ENCODE measurements at regions not wholly inside any gene's neighbourhood (a gene's known extent, or its start where the extent isn't known, plus 50 kb on each side); places are given as distances from the start of the nearest gene placed in this dataset.

DNA sequence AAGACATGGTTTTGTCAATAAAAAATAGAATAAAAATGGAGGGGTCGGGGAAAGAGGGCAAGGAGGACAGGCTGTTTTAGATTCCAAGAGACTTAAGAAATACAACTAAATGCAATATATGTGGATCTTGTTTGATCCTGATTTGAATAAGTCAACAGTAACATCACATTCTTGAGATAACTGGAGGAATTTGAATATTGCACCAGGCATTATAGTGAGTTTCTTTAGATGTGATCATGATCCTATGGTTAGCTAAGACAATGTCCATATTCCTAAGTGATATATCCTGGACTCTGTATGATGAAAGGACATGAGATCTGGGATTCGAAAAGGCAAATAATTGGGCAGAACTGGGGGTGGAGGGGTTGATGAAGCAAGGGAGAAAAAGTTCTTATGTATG is 311.8 kb downstream of the PLPP3 start:
- TF ChIP-seq, protein P1, sequence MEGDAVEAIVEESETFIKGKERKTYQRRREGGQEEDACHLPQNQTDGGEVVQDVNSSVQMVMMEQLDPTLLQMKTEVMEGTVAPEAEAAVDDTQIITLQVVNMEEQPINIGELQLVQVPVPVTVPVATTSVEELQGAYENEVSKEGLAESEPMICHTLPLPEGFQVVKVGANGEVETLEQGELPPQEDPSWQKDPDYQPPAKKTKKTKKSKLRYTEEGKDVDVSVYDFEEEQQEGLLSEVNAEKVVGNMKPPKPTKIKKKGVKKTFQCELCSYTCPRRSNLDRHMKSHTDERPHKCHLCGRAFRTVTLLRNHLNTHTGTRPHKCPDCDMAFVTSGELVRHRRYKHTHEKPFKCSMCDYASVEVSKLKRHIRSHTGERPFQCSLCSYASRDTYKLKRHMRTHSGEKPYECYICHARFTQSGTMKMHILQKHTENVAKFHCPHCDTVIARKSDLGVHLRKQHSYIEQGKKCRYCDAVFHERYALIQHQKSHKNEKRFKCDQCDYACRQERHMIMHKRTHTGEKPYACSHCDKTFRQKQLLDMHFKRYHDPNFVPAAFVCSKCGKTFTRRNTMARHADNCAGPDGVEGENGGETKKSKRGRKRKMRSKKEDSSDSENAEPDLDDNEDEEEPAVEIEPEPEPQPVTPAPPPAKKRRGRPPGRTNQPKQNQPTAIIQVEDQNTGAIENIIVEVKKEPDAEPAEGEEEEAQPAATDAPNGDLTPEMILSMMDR (IDR thresholded peaks at IDR 0.05; ENCODE audit: low read length), result no peak
- TF ChIP-seq EZH2 (IDR thresholded peaks at IDR 0.05; ENCODE audit: borderline replicate concordance, low read length), result no peak
